PC-9 (cell line): ENCODE measurements at regions not wholly inside any gene's neighbourhood (a gene's known extent, or its start where the extent isn't known, plus 50 kb on each side); places are given as distances from the start of the nearest gene placed in this dataset.

ENCODE experiments used
- CTCF ChIP-seq: fragments of 200-600 bp; sonication (generic); conservative IDR thresholded peaks from 2 replicates; pipeline ENCODE4 v1.6.1; 2017; ENCODE audit warnings: mixed run types, antibody characterized with exemption, mild to moderate bottlenecking, moderate library complexity
- EZH2 ChIP-seq: fragments of 200-600 bp; sonication (generic); IDR thresholded peaks from 2 replicates; pipeline ENCODE4 v1.8.0; 2017; ENCODE audit warnings: antibody characterized with exemption, low read depth

- no peak for TF ChIP-seq CTCF
- no peak for TF ChIP-seq EZH2
These were observed 309.1 kb upstream of the CELF4 start for GRCh38 chr18:37874721-37875120.
